SKM-1 (cell line): ENCODE measurements at regions not wholly inside any gene's neighbourhood (a gene's known extent, or its start where the extent isn't known, plus 50 kb on each side); places are given as distances from the start of the nearest gene placed in this dataset.
"Not testable (repeated sequence)": the region's sequence is repeated elsewhere in the genome, so short reads cannot be mapped to it uniquely, and the experiment has no call there.

ENCODE experiments used
- DNase-seq: peaks from one replicate; lab custom pipeline; 2025; ENCODE audit not compliant: unreplicated experiment; lab: John Stamatoyannopoulos, UW

- DNase-seq, result no peak
Measured at GRCh38 chr2:4900861-4901770, 791.1 kb upstream of the SOX11 start.

- no peak for DNase-seq
Measured at GRCh38 chr2:4903656-4904348, 788.4 kb upstream of the SOX11 start.

GRCh38 chr2:4908461-4908860, 783.7 kb upstream of the SOX11 start:
- no peak for DNase-seq

DNA sequence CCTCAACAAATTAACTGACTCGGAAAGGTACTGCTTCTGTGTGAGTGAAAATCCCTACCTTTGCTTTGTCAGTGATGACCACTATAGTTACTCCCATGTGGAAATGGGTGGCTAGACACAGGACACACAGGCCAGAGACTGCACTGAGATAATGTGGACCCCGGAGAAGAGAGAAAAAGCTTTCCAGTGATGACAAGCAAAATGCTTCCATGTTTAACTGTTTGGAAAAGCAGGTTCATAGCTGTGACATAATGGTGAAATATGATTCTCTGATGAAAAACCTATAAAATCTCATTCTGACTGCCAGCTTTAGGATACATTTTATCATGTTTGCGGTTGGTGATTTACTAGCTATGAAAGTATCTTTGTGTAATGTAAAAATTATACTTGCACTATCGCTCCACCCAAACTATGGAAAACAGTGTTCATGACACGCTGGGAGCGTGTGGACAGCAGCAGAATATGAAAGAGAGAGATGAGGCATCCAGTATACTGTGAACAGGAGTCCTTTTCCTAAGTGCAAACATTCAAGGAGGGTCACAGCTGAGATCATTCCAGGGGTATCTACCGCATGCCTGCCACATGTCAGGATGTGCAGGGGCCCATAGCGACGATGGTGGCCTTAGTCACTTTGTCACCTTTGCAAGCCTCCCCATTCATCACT, 782.7 kb upstream of the SOX11 start:
- DNase-seq, result no peak

DNA sequence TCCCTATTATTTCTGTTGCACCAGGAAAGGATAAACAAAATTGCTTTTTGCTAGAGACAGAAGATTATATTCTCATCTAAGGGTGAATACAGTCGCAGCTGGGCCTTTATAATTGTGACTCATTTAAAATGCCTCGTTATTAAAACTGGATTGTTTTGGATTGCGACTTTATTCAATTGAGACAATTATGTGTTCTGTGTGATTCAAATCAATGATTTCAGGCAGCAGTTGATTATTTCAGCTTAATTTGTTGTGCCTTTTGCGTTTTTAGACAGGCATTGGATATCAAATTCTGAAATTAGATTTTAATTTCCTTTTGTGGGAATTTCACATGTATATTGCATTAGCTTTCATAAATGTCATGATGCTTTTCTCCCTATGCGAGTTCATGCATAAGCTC, 778.1 kb upstream of the SOX11 start:
- no peak for DNase-seq

- no peak for DNase-seq
Measured at GRCh38 chr2:4914551-4914950, 777.6 kb upstream of the SOX11 start.

- DNase-seq, result no peak
Measured at GRCh38 chr2:4915357-4915756, 776.8 kb upstream of the SOX11 start.

- DNase-seq, result no peak
Measured at GRCh38 chr2:4916094-4916493, 776.1 kb upstream of the SOX11 start.

GRCh38 chr2:4930704-4931103, 761.5 kb upstream of the SOX11 start:
- DNase-seq, result no peak

DNA sequence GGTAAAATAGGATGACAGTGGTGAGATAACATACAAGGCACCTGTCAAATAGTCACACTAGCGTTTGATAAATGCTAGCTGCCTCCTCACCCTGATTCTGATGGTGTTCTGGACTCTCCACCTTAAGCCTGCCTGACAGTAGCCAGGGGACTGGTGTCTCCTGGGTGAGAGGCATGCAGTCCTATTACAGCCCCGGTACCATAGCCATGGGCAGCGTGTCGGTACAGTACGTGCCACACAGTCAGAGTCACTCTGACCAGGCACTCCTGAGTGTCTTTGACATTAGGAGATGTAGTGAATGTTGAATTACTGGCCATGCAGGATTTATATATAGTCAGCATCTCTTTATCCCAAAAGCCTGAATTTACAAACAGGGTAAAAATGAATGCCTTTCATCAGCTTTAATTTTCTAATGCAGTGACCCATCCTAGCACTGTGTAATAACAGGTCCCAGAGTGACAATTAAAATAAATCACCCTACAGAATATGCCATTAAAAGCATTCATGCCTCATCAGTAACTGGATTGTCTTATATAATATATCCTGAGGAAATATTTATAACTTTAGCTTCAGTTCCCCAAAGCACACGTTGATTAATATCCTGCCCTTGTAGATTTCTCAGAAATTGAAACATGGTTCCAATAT, 760.3 kb upstream of the SOX11 start:
- DNase-seq, result no peak

- not testable (repeated sequence) for DNase-seq
Measured at GRCh38 chr2:4935291-4935690, 756.9 kb upstream of the SOX11 start.

DNA sequence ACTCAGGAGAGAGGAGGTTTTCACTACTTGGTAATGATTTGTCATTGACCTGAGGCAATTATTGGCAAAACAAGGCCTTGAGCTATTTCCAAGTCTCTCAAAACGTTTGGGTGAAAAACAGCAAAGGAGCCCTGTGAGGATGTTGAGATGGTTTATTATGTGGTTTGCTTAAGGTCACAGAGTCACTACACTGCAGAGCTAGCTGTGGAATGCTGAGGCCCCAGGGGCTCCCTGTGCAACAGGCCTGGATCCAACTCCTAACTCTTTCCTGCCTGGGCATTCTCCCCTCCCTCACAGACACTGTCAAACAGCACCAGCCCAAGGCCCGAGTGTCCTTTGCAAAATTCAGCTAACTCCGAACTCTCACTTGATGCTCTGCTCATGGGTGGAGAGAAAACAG, 754.6 kb upstream of the SOX11 start:
- DNase-seq, result no peak

- DNase-seq, result no peak
Measured at GRCh38 chr2:4938206-4938605, 754.0 kb upstream of the SOX11 start.

GRCh38 chr2:4942441-4942840, 749.7 kb upstream of the SOX11 start:
- DNase-seq, result no peak

DNA sequence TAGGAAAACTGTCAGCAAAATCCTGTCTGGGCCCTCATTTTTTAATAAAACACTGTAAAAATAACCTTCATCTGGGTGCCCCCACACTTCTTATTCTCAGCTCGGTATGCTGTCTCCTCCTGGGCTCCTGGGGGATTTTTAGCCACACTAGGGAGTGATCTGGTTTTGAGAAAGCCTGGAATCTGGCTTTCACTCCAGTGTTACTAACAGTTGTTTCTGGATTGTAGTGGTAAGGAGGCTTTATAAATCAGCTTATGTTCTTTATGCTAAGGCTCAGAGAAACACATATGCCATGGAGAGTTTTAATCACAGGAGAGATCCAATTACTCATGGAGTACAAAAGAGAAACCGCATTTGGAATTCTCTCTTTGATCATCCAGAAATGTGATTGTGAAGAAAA, 744.3 kb upstream of the SOX11 start:
- DNase-seq, result no peak

DNA sequence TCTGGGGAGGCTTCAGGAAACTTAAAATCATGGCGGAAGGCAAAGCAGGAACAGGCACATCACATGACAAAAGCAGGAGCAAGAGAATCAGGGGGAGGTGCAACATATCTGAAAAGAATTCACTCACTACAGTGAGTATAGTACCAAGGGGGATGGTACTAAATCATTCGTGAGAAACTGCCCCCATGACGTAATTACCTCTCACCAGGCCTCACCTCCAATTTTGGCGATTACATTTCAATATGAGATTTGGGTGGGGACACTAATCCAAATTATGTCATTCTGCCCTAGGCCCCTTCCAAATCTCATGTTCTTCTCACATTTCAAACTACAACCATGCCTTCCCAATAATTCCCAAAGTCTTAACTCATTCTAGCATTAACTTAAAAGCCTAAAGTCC, 740.8 kb upstream of the SOX11 start:
- no peak for DNase-seq

GRCh38 chr2:4959219-4959618, 733.0 kb upstream of the SOX11 start:
- DNase-seq, result no peak

- no peak for DNase-seq
Measured at GRCh38 chr2:4962419-4962818, 729.8 kb upstream of the SOX11 start.

DNA sequence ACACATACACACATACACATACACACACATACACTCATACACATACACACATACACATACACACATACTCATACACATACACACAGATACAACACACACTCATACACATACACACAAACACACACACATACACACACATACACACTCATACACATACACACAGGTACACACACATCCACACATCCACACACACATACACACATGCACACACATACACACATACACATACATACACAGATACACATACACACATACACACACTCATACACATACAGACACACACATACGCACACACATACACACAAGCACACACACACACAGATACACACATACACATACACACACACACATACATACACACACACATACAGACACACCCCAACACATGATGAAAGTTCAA, 729.1 kb upstream of the SOX11 start:
- DNase-seq, result no peak

- no peak for DNase-seq
Measured at GRCh38 chr2:4964001-4964540, 728.1 kb upstream of the SOX11 start.

DNA sequence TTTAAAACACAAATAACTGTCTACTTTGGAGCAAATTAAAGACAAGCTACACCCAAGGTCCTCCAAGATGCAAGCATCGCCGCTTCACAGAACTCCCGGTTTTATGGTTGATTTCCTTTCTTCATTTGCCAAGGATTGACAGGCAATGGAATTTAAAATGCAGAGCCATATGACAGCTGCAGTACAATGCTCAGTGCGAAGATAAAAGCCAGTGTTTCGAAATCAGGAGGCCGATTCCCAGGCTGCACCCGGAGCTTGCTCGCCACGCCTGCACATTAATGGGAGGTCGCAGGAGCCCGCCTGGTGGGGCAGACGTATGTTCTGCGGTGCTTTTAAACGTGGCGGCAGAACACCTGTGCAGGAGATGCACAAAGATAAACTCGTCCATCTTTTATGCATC, 727.6 kb upstream of the SOX11 start:
- DNase-seq, result no peak
